ENCODE measurements at regions not wholly inside any gene's neighbourhood (a gene's known extent, or its start where the extent isn't known, plus 50 kb on each side); places are given as distances from the start of the nearest gene placed in this dataset.

- TF ChIP-seq REST (IDR thresholded peaks at IDR 0.05; ENCODE audit: low read depth, low read length) = no peak
- TF ChIP-seq TEAD4 (IDR thresholded peaks at IDR 0.05; ENCODE audit: borderline replicate concordance, insufficient read depth) = peak; percentile 70; the same call in 1 of the 2 replicates
- TF ChIP-seq, protein P1, sequence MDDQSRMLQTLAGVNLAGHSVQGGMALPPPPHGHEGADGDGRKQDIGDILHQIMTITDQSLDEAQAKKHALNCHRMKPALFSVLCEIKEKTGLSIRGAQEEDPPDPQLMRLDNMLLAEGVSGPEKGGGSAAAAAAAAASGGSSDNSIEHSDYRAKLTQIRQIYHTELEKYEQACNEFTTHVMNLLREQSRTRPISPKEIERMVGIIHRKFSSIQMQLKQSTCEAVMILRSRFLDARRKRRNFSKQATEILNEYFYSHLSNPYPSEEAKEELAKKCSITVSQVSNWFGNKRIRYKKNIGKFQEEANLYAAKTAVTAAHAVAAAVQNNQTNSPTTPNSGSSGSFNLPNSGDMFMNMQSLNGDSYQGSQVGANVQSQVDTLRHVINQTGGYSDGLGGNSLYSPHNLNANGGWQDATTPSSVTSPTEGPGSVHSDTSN (IDR thresholded peaks at IDR 0.05) = peak; percentile 56
- peak; percentile 34; the same call in 1 of the 2 replicates for TF ChIP-seq RXRA (IDR thresholded peaks at IDR 0.05; ENCODE audit: borderline replicate concordance, low read depth)
- TF ChIP-seq, protein P2, sequence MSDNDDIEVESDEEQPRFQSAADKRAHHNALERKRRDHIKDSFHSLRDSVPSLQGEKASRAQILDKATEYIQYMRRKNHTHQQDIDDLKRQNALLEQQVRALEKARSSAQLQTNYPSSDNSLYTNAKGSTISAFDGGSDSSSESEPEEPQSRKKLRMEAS (IDR thresholded peaks at IDR 0.05; ENCODE audit: low read depth) = peak; percentile 78
- TF ChIP-seq MXI1 (IDR thresholded peaks at IDR 0.05; ENCODE audit: low read depth, low read length) = no peak
- peak in 1 of 2 experiments; percentile 90; a peak in 2 of 4 replicates for TF ChIP-seq EP300 (IDR thresholded peaks at IDR 0.05; ENCODE audit: borderline replicate concordance in 1 of 2, low read depth in 1 of 2, low read length in 1 of 2)
Observed at GRCh38 chr9:115289757-115290208, 171.8 kb upstream of the TNC start (continued).

DNA sequence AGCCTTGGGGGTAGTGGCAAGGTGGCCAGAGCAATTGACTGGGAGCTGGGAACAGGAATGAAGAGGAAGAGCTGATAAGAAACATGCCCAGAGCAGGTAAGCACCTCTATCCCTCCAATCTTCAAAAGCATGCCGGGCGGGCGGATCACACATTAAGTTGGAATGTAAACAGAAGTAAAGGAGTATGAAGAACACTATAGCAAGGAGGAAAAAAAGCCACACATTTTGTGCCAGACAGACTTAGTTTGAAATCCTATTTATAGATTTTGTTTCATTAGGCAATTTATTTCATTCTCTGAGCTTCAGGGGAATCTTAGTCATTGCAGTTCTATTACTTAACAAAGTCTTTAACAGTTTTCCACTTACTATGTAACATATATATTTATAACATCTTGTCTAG lies 173.9 kb upstream of the TNC start:
- Histone ChIP-seq H3F3A (replicated peaks; ENCODE audit: insufficient read depth) (peaks cover 7% of the 10 kb centered on the region), H3K4me3 (ENCODE audit: low read depth in 2 of 2, low read length in 1 of 2) (no peak overlapping the region), H2AFZ (ENCODE audit: low read depth) (no peak overlapping the region), H3K27ac (ENCODE audit: low read depth in 2 of 2, low read length in 1 of 2) (no peak overlapping the region), H3K79me2 (ENCODE audit: insufficient read depth) (no peaks in the 10 kb centered on the region), H3K9me3 (no peaks in the 10 kb centered on the region), H3K36me3 (replicated peaks in 1 of 2; ENCODE audit: control insufficient read depth in 1 of 2, insufficient read depth in 2 of 2, low read length in 1 of 2) (no peaks in the 10 kb centered on the region), H3K27me3 (ENCODE audit: insufficient read depth) (no peaks in the 10 kb centered on the region), H4K20me1 (ENCODE audit: insufficient read depth) (no peaks in the 10 kb centered on the region), H3K9ac (no peak overlapping the region), H3K4me1 (ENCODE audit: control insufficient read depth in 1 of 2, insufficient read depth in 2 of 2, low read depth in 1 of 2, low read length in 1 of 2) (peaks cover 0 to 5% of the 10 kb centered on the region in 2 experiments; a peak in 2 of 4 replicates), H3K9me2 (no peaks in the 10 kb centered on the region), H3K4me2 (no peak overlapping the region)
- WGBS (ENCODE audit: low lambda C conversion rate) = 91% methylated on average over 3 of the region's 3 CpGs
- CTCF ChIA-PET = no interaction called here
- no peak for DNase-seq
- POLR2A ChIA-PET = no interaction called here
- TF ChIP-seq MEF2A (IDR thresholded peaks at IDR 0.05; ENCODE audit: borderline replicate concordance, low read depth) (no peak), USF2 (IDR thresholded peaks at IDR 0.05; ENCODE audit: borderline replicate concordance, low read depth, low read length) (no peak), RCOR1 (IDR thresholded peaks at IDR 0.05; ENCODE audit: low read length) (no peak), TAF1 (IDR thresholded peaks at IDR 0.05; ENCODE audit: borderline replicate concordance, low read depth, low read length) (no peak), RAD21 (IDR thresholded peaks at IDR 0.05; ENCODE audit: low read length) (no peak), RXRA (IDR thresholded peaks at IDR 0.05; ENCODE audit: borderline replicate concordance, low read depth) (no peak), CTCF (IDR thresholded peaks at IDR 0.05) (no peak), FOXM1 (IDR thresholded peaks at IDR 0.05; ENCODE audit: low read depth) (no peak), NFIC (IDR thresholded peaks at IDR 0.05; ENCODE audit: borderline replicate concordance) (no peak), GATA2 (CRISPR knock-in tag; IDR thresholded peaks at IDR 0.05) (no peak), ZBTB33 (IDR thresholded peaks at IDR 0.05; ENCODE audit: borderline replicate concordance, low read depth) (no peak)
- TF ChIP-seq, protein P3, sequence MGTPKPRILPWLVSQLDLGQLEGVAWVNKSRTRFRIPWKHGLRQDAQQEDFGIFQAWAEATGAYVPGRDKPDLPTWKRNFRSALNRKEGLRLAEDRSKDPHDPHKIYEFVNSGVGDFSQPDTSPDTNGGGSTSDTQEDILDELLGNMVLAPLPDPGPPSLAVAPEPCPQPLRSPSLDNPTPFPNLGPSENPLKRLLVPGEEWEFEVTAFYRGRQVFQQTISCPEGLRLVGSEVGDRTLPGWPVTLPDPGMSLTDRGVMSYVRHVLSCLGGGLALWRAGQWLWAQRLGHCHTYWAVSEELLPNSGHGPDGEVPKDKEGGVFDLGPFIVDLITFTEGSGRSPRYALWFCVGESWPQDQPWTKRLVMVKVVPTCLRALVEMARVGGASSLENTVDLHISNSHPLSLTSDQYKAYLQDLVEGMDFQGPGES (IDR thresholded peaks at IDR 0.05; ENCODE audit: low read depth, low read length) = no peak

Data from SK-N-SH (cell line).